ENCODE measurements at regions not wholly inside any gene's neighbourhood (a gene's known extent, or its start where the extent isn't known, plus 50 kb on each side); places are given as distances from the start of the nearest gene placed in this dataset.

DNA sequence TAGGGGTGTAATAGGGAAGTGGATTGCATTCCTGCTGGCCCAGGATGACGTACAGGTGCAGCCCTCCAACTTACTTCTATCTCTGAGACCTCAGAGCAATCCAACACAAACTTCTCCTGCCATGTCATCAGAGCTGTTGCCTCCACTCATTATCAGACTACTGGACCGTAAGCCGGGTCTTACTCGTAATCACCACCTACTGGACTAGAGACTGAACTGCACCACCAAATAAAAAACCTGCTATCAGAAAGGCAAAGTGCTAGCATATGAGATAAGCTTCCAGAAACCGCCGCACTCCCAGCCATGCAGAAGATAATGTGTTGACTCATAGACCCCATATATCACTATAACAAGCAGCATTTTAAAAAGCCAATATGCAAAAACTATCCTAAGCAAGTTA, 102.0 kb downstream of the SLITRK1 start:
- Histone ChIP-seq H3K4me2 (ENCODE audit: insufficient read depth, low read length) (no peak overlapping the region), H3K36me3 (ENCODE audit: control insufficient read depth in 2 of 2, extremely low read depth in 1 of 2, insufficient read depth in 2 of 2, low read length in 2 of 2) (no peaks in the 10 kb centered on the region), H2AFZ (ENCODE audit: low read depth, low read length) (no peak overlapping the region), H3K4me3 (replicated peaks in 1 of 3; ENCODE audit: insufficient read depth in 1 of 3, low read depth in 1 of 3, low read length in 3 of 3) (no peak overlapping the region), H4K20me1 (replicated peaks; ENCODE audit: control insufficient read depth, extremely low read depth, insufficient read depth, low read length) (no peaks in the 10 kb centered on the region), H3K4me1 (ENCODE audit: control insufficient read depth, extremely low read depth, insufficient read depth, low read length) (no peaks in the 10 kb centered on the region), H3K79me2 (ENCODE audit: control insufficient read depth, insufficient read depth, low read length) (no peaks in the 10 kb centered on the region), H3K9me3 (replicated peaks; ENCODE audit: control insufficient read depth, insufficient read depth, low read length) (no peaks in the 10 kb centered on the region), H3K9ac (replicated peaks; ENCODE audit: extremely low read depth, insufficient read depth, low read length) (no peak overlapping the region), H3K27me3 (ENCODE audit: control insufficient read depth in 2 of 2, insufficient read depth in 2 of 2, low read length in 2 of 2) (no peaks in the 10 kb centered on the region), H3K9me1 (replicated peaks; ENCODE audit: control insufficient read depth, extremely low read depth, insufficient read depth, low read length) (no peaks in the 10 kb centered on the region), H3K27ac (ENCODE audit: insufficient read depth, low read depth, low read length) (no peak overlapping the region)
- dilution Hi-C loops (cut with MboI; ENCODE audit: extremely low pct_ligation_motif_present, low sequenced_read_pairs): no loop called here
- POLR2A ChIA-PET: no interaction called here
- FAIRE-seq (no peak), DNase-seq (ENCODE audit: low read depth, low spot score) (no peak)
- TF ChIP-seq FOS (IDR thresholded peaks at IDR 0.05; ENCODE audit: borderline replicate concordance, insufficient read depth, low read length) (no peak), GATA2 (IDR thresholded peaks at IDR 0.05; ENCODE audit: insufficient read depth, insufficient read length, low read depth, low read length) (no peak), POLR2AphosphoS5 (IDR thresholded peaks at IDR 0.05; ENCODE audit: insufficient read depth, low read depth, low read length) (no peak)
- TF ChIP-seq, protein P1, sequence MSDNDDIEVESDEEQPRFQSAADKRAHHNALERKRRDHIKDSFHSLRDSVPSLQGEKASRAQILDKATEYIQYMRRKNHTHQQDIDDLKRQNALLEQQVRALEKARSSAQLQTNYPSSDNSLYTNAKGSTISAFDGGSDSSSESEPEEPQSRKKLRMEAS (IDR thresholded peaks at IDR 0.05; ENCODE audit: insufficient read depth, insufficient read length): no peak
- TF ChIP-seq, protein P2, sequence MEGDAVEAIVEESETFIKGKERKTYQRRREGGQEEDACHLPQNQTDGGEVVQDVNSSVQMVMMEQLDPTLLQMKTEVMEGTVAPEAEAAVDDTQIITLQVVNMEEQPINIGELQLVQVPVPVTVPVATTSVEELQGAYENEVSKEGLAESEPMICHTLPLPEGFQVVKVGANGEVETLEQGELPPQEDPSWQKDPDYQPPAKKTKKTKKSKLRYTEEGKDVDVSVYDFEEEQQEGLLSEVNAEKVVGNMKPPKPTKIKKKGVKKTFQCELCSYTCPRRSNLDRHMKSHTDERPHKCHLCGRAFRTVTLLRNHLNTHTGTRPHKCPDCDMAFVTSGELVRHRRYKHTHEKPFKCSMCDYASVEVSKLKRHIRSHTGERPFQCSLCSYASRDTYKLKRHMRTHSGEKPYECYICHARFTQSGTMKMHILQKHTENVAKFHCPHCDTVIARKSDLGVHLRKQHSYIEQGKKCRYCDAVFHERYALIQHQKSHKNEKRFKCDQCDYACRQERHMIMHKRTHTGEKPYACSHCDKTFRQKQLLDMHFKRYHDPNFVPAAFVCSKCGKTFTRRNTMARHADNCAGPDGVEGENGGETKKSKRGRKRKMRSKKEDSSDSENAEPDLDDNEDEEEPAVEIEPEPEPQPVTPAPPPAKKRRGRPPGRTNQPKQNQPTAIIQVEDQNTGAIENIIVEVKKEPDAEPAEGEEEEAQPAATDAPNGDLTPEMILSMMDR (IDR thresholded peaks at IDR 0.05; ENCODE audit: extremely low read depth in 1 of 2, insufficient read depth in 1 of 2, low read depth in 1 of 2, low read length in 2 of 2): no peak
- CTCF ChIA-PET: no interaction called here
- intact Hi-C loops (cut with micrococcal nuclease): no loop called here
- BruUV-seq (replicated peaks): no TSS peak

- dilution Hi-C loops (cut with MboI; ENCODE audit: extremely low pct_ligation_motif_present, low sequenced_read_pairs): no loop called here
- H3K79me2 ChIP-seq (ENCODE audit: control insufficient read depth, insufficient read depth, low read length): no peaks in the 10 kb centered on the region
- BruUV-seq (replicated peaks): no TSS peak
- no peaks in the 10 kb centered on the region for H3K9me3 ChIP-seq (replicated peaks; ENCODE audit: control insufficient read depth, insufficient read depth, low read length)
- H3K9me1 ChIP-seq (replicated peaks; ENCODE audit: control insufficient read depth, extremely low read depth, insufficient read depth, low read length): no peaks in the 10 kb centered on the region
- ChIA-PET CTCF (no interaction called here), POLR2A (no interaction called here)
- H3K9ac ChIP-seq (replicated peaks; ENCODE audit: extremely low read depth, insufficient read depth, low read length): no peak overlapping the region
- H3K4me2 ChIP-seq (ENCODE audit: insufficient read depth, low read length): no peak overlapping the region
- no peak overlapping the region for H3K4me3 ChIP-seq (replicated peaks in 1 of 3; ENCODE audit: insufficient read depth in 1 of 3, low read depth in 1 of 3, low read length in 3 of 3)
- H2AFZ ChIP-seq (ENCODE audit: low read depth, low read length): no peak overlapping the region
- intact Hi-C loops (cut with micrococcal nuclease): no loop called here
- no peak overlapping the region for H3K27ac ChIP-seq (ENCODE audit: insufficient read depth, low read depth, low read length)
- FAIRE-seq (no peak), DNase-seq (ENCODE audit: low read depth, low spot score) (no peak)
- no peaks in the 10 kb centered on the region for H4K20me1 ChIP-seq (replicated peaks; ENCODE audit: control insufficient read depth, extremely low read depth, insufficient read depth, low read length)
- no peaks in the 10 kb centered on the region for H3K4me1 ChIP-seq (ENCODE audit: control insufficient read depth, extremely low read depth, insufficient read depth, low read length)
- no peaks in the 10 kb centered on the region for H3K36me3 ChIP-seq (ENCODE audit: control insufficient read depth in 2 of 2, extremely low read depth in 1 of 2, insufficient read depth in 2 of 2, low read length in 2 of 2)
- TF ChIP-seq POLR2A (IDR thresholded peaks at IDR 0.05; ENCODE audit: low read depth, low read length): no peak
- TF ChIP-seq, protein P1 (IDR thresholded peaks at IDR 0.05; ENCODE audit: insufficient read depth, insufficient read length): no peak
- no peaks in the 10 kb centered on the region for H3K27me3 ChIP-seq (ENCODE audit: control insufficient read depth in 2 of 2, insufficient read depth in 2 of 2, low read length in 2 of 2)
These were observed 108.3 kb downstream of the SLITRK1 start for GRCh38 chr13:83773961-83774360.

Measured in endothelial cell of umbilical vein (primary cell).